Brain pericyte (primary cell): ENCODE measurements at regions not wholly inside any gene's neighbourhood (a gene's known extent, or its start where the extent isn't known, plus 50 kb on each side); places are given as distances from the start of the nearest gene placed in this dataset.
"Not testable (repeated sequence)": the region's sequence is repeated elsewhere in the genome, so short reads cannot be mapped to it uniquely, and the experiment has no call there.

Experiments
- DNase-seq: peaks from one replicate; pipeline ENCODE4 v3.0.0-alpha.2; 2012; ENCODE audit warnings: low read depth, low spot score

DNA sequence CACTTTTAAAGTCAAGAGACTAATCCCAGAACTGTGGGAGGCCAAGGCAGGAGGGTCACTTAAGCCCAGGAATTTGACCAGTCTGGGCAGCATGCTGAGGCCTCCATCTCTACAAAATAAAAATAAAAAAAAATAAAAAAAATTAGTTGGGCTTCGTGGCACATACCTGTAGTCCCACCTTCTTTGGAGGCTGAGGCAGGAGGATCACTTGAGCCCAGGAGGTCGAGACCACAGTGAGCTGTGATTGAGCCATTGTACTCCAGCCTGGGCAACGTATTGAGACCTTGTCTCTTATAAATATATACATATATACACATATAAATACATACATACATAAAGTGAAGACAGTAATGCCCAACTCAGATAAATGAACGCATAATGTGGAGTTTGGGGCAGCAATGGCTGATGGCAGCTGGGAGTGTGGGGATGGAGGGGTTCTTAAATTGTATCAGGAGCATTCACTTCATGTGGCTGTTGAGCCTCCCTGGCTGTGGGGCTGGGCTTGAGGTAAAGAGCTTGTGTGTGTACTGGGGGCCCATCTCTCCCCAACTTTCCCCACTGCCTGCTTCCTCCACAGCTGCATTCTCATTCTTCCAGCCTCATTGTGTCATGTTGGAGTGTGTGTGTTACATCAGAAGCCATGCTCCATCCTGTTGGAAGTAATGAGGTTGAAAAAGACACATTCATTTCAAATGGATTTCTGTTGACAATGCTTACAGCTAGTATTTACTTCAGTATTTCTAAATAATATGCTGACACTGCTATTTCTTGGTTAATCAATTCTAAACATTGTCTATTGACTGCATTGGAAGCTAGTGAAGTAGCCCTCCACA lies 96.5 kb upstream of the HS6ST1 start:
- DNase-seq, result no peak

DNA sequence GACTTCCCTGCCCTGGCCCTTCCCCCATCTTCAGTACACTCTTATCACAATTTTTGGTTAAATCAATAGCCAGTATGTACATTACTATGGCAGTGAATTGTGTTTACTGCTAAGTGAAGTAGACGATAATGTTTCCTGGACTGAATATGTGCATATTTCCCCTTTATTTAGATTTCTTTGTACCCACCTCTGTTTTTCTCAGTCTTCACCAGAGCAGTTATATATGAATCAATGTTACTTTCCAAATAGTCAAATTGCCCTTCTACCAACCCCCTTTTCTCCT lies 97.1 kb upstream of the HS6ST1 start:
- DNase-seq, result no peak

DNA sequence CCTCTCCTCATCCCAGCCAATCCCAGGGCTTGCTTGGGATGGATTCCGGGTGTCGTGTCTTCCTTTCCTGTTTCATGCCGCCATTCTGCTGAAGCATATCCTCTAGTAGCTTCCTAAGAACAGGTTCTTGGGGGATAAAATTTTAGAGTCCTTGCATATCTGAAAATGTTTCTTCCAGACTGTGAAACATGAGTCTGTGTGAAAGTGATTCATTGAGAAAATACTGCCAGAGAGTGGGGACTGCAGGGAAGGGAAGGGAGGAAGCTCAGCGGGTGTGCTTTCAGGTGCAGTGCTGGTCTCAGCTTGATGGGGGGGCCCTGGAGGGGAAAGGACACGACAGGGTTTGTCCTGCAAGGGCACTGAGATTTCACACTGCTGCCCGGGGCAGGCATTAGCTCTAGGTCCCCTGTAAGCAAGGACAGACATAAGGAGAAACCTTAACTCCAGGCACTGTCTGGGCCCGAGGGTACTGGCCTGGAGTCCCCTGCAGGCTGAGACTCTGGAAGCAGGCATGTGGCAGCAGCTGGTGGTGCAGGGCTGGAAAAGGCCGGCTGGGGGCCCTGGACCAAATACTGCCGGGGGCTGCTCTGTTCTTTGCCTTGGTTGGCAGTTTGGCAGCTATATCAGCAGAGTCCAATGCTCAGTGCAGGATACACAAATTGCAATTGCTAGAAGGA lies 97.6 kb upstream of the HS6ST1 start:
- no peak for DNase-seq

DNA sequence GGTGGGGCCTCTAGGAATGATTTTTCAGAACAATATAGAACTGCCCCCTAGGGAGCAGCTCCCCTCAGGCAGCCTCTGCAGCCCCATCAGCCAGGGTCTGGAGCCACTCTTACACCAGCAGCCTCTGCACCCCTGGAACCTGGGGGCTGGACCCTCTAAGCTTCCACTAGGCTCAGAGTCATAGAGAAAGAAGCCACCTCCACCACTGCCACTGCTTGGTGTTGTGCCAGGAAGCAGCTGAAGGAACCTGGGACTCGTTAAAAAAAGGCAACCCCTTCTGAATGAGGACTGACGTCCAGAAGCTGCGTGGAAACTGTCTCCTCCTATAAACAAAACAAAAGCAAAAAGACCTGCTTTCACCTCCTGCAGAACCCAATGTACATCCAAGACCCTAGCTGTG lies 98.1 kb upstream of the HS6ST1 start:
- DNase-seq, result no peak

DNA sequence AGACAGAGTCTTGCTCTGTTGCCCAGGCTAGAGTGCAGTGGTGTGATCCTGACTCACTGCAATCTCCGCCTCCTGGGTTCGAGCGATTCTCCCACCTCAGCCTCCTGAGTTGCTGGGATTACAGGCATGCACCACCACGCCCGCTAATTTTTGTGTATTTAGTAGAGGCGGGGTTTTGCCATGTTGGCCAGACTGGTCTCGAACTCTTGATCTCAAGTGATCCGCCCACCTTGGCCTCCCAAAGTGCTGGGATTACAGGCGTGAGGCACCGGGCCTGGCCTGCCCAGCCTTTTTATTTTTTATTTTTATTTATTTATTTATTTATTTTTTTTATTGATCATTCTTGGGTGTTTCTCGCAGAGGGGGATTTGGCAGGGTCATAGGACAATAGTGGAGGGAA lies 98.6 kb upstream of the HS6ST1 start:
- not testable (repeated sequence) for DNase-seq

DNA sequence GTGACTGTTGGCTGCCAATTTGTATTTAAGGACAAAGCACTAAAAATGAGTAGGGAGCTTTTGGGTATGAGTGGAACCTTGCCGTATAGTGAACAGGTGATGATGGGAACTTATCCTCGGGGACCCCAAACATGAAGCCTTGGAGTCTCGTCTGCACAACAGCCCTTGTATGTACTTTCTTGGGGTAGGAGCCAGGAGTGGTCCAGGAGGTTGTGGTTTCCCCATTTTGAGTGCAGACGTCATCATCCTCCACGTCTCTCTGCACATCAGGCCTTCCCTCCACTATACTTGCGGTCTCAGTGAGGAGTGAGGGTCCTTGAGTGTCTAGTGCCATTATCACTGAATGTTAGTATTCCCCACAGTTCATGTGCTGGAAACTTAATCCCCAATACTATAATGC lies 101.5 kb upstream of the HS6ST1 start:
- no peak for DNase-seq

DNA sequence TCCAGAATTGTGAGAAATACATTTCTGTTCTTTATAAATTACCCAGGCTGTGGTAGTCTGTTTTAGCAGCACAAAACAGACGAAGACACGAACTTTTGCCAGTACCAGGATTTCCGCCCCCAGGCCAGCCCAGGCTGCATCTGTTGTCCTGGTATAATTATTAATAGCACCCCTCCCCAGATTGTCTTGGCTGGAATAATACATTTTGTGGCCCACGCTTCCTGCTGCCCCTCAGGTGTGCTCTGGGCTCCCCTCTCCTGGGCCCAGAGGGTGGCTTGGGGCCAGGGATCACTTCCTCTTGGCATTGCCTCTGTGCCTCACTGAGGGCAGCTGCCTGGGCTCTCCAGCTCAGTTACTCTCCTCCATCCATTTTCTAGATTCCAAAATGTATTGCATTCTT lies 102.1 kb upstream of the HS6ST1 start:
- no peak for DNase-seq

DNA sequence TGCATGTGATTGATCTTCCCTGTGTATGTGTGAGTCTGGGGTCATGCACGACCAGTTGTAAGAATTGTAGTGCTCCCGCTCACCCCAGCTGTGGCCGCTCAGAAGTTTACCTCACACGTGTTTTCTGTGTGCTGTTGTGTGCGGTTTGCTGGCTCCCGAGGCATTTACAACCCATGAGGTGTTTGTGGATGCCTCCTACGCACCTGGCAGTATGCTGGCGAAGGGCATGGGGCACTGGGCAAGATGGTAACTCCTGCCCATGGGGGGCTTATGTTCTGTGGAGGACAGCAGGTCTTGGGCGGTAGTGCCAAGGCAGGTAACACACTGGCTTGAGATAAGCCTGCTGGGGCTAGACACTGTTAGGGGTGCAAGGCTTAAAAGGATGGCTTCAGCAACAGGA lies 102.6 kb upstream of the HS6ST1 start:
- no peak for DNase-seq

DNA sequence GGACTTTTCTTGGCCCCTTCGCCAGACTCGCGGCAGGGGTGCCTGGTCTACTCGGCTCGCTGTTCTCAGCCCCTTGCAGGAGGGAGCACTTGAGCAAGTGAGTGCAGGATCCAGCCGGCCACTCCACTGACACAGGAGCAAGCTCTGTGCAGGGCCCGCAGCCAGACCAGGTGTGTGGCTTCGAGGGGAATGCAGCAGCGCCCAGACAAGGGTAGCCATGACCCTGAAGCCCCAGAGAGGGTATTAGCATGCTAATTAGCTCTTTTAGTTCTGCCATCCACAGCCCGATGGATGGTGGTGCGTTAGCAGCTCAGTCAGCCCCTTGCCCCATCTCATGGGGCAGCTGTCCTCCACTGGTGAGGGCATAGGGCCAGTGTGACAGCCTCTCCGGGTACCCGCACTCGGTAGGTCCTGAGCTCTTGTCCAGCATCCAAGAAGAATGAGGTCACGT lies 103.2 kb upstream of the HS6ST1 start:
- DNase-seq, result no peak

DNA sequence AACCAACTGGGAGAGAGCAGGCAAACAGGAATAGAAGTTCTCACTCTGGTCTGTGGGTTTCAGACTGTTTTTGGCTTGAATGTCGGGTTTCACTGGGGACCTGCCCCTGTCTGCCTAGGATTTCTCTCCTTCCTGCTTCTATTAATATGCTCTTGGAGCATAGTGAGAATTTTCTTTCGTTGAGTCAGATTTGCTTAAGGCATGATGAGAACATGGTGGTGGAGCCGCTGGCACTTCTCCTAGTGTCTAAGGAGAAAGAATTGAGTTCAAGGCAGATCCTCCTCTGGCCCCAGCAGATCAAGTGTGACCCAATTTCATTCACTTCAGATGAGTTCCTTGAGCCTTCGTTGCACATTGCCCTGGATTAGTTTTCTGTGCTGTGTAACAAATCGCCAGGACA lies 103.9 kb upstream of the HS6ST1 start:
- DNase-seq, result no peak

DNA sequence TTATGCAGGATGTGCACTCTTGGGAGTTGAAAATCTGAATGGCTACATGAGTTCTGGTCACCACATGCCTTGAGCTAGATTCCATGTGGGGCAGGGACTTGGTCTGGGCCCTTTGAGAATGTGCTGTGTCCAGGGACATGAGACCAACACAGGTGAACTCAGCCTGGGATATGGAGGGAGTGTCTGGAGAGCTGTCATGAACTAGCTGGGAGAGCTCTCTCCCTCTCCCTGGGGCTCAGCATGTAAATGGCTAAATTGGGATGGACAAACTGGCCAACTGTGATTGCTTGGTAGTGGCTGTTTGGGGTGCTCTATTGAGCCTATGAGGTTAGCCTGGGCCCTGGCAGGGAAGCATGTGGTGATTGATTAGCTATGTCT lies 105.1 kb upstream of the HS6ST1 start:
- DNase-seq, result no peak

DNA sequence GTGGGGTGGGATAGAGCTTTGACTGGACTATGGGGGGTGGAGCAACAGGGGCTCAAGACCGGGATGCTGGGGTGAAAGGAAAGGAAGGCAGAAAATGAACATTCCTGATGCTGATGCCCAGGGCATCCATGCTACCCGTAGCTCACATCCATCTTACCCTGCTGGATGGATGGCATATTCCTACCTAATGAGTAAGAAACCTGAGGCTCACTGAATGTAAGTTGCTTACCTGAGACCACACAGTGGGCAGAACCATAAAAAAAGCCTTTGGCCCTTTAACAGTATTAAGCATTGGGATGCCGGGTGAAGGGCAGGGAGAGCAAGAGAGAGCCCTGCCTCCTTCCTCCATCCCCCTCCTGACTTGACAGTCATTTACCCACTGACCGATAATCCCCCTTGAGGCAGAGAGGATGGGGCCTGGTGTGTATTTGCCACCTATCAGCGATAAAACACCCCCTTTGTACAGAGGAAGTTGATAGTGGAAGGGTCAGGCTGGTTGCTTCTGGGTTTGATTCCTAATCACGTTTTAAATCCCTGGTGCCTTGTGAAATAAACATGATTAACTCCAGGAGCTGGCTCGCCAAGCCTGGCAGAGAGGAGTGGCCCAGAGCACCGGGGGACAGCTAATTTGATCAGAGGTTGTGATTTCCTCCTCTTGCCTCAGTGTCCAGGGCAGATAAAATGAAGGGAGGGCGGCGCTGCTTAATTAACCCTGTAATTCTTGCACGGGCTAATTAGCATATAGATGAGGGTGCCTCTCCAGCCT lies 105.9 kb upstream of the HS6ST1 start:
- no peak for DNase-seq

DNA sequence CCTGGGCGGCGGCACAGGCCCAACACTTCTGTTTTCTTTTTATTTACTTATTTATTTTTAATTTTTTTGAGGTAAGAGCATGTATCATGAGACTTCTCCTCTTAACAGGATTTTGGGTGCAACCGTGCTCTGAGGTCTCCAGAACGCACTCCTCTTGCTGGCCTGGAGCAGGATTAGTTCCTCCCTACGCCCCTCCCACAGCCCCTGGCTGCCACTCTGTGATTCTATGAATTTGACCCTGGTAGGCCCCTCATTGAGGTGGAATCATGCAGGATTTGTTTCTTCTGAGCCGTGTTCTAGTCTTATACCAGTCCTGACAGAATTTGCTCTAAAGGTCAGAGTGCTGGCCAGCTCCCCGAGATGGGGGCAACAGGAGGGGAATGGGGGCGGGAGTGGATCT lies 106.5 kb upstream of the HS6ST1 start:
- no peak for DNase-seq

DNA sequence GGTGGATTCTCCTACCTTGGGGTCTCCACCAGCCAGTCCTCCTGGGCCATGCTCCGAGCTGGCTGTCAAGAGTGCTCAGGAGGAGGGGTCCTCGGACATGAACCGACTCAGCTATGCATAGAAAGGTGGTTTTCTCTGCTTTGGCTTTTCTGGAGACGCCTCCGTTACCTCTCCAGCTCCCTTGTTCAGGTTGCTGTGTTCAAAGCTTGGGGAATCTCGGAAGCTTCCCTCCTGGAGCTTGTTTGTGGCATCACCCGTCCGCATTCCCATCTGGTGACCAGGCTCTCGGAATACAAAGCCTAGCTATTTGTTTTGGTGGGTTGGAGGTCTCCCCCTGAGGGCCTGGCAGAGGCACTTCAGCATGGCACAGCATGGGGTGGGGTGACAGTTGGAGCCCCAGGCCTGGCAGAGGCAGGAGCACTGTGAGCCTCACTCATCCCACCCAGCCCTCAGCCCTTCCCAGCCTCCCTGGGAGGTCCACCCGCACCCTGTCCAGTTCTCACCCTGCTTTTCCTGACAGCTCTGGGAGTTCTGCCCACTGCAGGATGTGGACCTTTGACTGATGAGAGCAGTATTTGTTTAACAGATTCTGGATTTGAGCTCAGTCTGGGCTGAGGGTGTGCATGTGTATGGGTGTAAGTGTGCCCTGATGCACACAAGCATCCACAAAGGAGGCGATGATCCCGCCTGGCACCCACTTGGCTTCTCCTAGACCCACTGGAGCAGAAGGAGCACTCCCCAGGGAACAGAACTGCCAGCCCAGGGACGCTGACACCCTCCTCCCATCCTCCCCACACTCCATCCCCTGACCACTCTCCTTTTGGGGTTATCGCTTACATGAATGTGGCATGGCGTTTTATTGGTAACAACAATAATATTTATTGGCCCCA lies 107.3 kb upstream of the HS6ST1 start:
- DNase-seq, result no peak

DNA sequence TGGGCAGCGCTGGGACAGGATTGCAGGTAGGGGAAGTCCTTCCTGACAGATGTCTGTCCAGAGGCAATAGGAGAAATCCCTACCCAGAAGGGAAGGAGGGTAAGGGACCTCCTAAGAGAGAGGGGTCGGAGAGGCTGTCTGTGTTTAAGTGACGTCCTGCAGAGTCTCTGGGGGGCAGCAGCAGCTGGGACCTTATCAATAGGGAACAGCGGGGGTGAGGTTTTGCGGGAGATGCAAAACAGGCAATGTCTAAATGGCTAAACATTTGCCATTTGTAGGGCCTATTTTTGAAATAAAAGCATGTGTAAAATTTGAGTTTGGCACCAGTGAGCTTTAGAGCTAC lies 108.7 kb upstream of the HS6ST1 start:
- DNase-seq, result no peak

DNA sequence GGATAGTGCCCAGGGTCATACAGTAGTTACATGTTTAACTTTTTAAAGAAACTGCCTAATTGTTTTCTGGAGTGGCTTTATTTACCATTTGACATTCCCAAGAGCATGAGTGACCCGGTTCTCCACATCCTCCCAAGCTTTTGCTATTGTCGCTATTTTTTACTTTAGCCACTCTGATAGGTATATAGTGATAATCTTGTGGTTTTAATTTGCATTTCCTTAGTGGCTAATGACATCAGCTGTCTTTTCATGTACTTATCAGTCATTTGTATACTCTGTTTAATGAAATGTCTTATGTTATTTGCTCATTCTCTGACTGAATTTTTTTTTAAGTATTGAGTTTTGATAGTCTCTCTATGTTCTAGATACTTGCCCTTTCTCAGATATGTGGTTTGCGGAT lies 109.7 kb upstream of the HS6ST1 start:
- no peak for DNase-seq

DNA sequence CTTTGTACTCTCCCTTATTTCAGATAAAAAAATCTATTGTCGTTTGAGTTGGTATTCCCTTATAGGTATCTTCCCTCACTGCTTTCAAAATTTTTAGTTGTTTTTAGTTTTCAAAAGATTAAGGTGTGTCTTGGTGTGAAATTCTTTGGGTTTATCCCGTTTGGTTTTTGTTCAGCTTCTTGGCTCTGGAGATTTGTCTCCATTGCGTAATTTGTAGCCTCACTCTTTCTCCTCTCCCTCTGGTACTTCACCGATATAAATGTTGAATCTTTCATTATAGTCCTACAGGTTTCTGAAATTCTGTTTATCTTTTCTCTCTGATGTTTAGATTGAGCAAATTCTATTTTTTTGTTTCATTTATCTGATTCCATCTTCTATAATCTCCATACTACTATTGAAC lies 113.8 kb upstream of the HS6ST1 start:
- DNase-seq, result no peak

DNA sequence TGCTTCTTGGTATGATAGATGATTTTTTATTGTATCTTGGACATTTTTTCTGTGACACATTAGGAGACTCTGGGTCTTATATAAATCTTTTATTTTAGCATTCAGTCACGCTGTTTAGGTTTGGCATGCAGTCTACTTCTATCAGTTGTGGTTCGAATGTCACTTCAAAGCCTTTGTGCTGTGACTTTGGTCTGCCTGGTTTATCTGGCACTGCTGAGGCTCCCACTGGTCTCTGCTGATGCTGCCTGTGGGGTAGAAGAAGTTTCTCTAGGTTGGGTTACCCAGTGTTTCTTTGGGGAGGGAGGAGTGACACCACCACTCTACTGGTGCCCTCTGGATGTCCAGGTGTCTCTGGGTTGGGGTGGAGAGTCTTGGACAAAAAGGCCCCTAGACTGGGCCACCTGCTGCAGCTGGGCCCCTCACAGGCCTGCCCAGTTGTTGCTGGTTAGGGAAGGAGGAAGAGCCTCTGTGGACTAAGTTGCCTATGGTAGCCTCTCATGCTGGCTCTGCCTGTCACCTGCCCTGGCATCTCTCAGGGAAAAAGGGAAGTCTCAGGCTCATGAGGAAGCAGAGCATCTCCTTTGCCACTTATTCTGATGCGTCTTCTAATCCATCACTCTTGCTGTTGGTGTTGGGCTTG lies 115.4 kb upstream of the HS6ST1 start:
- no peak for DNase-seq

DNA sequence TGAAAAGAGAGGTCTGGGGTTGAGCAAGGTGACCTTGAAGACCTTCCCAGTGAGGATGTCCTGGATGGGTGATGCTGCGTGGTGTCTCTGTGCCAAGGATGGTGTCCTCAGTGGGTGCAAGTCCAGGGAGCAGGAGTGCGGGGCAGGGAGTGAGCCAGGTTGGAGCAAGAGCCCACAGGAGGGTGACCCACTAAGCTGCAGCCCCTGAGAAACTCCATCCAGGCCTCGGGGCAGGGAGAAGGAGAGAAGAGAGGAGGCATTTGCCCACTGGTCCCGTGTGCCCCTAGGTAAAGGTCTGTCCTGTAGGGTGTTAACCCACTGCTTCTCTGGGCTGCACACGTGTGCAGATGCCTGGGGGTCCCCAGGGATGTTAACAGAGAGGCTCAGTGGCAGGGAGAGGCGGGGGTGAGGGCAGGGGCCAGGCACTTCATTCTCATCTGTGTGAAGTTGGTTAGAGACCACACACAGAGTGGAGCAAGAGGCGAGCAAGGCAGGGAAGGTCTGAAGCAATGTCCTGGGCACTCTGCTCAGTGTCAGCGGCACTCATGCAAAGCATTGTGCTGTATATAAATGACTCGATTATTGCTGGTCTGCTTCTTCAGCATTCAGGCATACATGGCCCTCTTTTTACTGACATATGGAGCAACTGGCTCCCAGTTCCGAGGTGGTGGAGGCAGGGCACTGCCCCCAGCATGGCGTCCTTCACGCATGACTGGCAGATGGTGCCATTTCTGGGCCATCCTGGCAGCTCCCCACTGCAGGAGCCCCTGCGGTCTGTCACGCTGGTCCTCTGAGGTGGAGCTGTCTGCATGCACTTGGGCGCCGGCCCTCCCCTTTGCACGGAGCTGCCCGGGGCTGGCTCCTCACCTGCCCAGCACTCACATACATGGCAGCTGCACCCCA lies 117.2 kb upstream of the HS6ST1 start:
- DNase-seq, result no peak

DNA sequence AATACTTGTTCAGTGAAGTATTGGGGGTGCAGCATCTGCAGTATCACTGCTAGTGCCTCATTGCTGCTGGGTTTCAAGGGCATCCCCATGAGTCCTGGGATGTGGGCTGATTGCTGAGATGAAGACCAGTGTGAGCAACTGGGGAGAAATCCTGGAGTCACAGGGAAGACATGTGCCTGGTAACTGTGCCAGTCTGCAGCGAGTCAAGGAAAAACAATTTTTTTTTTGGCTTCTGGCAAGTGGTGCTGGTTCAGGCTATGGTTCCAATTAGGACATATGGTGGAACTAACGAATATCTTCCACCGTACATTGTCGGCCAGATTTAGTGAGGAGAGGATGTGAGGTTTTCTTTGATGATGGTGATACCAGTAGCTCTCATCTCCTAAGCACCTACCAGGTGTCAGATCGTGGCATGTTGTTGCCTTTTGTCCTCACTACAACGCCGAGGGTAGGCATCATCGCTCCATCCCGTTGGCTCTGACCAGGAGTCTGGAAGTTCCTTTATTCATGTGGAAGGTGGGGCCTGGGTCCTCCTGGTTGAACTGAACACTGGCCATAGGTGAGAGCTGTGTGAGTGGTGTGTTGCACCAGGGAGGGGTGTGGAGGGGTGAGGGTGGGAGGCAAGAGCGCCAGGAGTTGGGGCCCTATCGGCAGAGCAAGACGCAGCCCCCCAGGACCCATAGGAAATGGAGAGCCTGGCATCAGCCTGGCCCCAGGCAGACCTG lies 118.0 kb upstream of the HS6ST1 start:
- DNase-seq, result no peak
